Thoracic aorta (tissue), 2 donors: ENCODE measurements at regions not wholly inside any gene's neighbourhood (a gene's known extent, or its start where the extent isn't known, plus 50 kb on each side); places are given as distances from the start of the nearest gene placed in this dataset.
A peak's percentile ranks its signal among the peaks of the same experiment; 100 is the strongest.
"Not testable (repeated sequence)": the region's sequence is repeated elsewhere in the genome, so short reads cannot be mapped to it uniquely, and the experiment has no call there.

Experiments
- ATAC-seq: fragments of 150-250 bp; one replicate; pipeline ENCODE4 v1.8.0; 2017; ENCODE audit warnings: low read depth; ENCODE audit not compliant: insufficient number of reproducible peaks, low FRiP score
- DNase-seq: peaks from one replicate; pipeline ENCODE4 v3.0.0-alpha.2; 2020; ENCODE audit warnings: low spot score
- H3K27ac ChIP-seq, 2 donors: fragments of 200-600 bp; sonication (generic); 1 replicate in 1 of 2; 2 replicates in 1 of 2; pipeline ENCODE4 v1.5.1; 2016; ENCODE audit warnings: mild to moderate bottlenecking in 2 of 2, moderate library complexity in 2 of 2
- H3K27me3 ChIP-seq: fragments of 200-600 bp; sonication (generic); replicated peaks from 2 replicates; pipeline ENCODE4 v1.6.0; 2016; ENCODE audit warnings: mild to moderate bottlenecking; ENCODE audit not compliant: insufficient read depth
- H3K36me3 ChIP-seq: fragments of 200-600 bp; sonication (generic); one replicate; pipeline ENCODE4 v1.5.1; 2016
- H3K4me1 ChIP-seq, 2 donors: fragments of 200-600 bp; sonication (generic); 1 replicate in 1 of 2; 2 replicates in 1 of 2; pipeline versions ENCODE4 v1.5.1 to v1.6.0; 2016; ENCODE audit warnings: low read depth in 2 of 2, mild to moderate bottlenecking in 1 of 2; ENCODE audit not compliant: control insufficient read depth in 1 of 2
- H3K4me3 ChIP-seq: fragments of 200-600 bp; sonication (generic); 2 replicates; pipeline ENCODE4 v1.5.1; 2016; ENCODE audit warnings: mild to moderate bottlenecking
- H3K9me3 ChIP-seq: fragments of 200-600 bp; sonication (generic); 2 replicates; pipeline ENCODE4 v1.5.1; 2016
- CTCF ChIP-seq: fragments of 200-600 bp; sonication (generic); IDR thresholded peaks from one replicate; pipeline ENCODE4 v1.5.1; 2019; ENCODE audit warnings: antibody characterized with exemption

GRCh38 chr3:193963808-193964516, 172.0 kb upstream of the HES1 start:
- ATAC-seq, result no peak
- H3K4me1 ChIP-seq, result no peaks in the 10 kb centered on the region
- no peaks in the 10 kb centered on the region for H3K9me3 ChIP-seq
- no peak for TF ChIP-seq CTCF
- no peak overlapping the region for H3K4me3 ChIP-seq
- no peak overlapping the region for H3K27ac ChIP-seq
- no peaks in the 10 kb centered on the region for H3K27me3 ChIP-seq
- DNase-seq, result no peak
- H3K36me3 ChIP-seq, result no peaks in the 10 kb centered on the region

- DNase-seq, result no peak
- Histone ChIP-seq H3K27ac (no peak overlapping the region), H3K27me3 (no peaks in the 10 kb centered on the region), H3K4me1 (no peaks in the 10 kb centered on the region), H3K4me3 (no peak overlapping the region), H3K36me3 (no peaks in the 10 kb centered on the region), H3K9me3 (no peaks in the 10 kb centered on the region)
- TF ChIP-seq CTCF, result no peak
- ATAC-seq, result no peak
Measured at GRCh38 chr3:193964517-193964880, 171.4 kb upstream of the HES1 start.

GRCh38 chr3:193968380-193968974, 167.5 kb upstream of the HES1 start:
- Histone ChIP-seq H3K36me3 (no peaks in the 10 kb centered on the region), H3K9me3 (no peaks in the 10 kb centered on the region), H3K4me1 (no peaks in the 10 kb centered on the region), H3K4me3 (no peak overlapping the region), H3K27ac (no peak overlapping the region), H3K27me3 (no peaks in the 10 kb centered on the region)
- ATAC-seq (no peak), DNase-seq (no peak)
- TF ChIP-seq CTCF, result no peak

GRCh38 chr3:193970131-193970772, 165.7 kb upstream of the HES1 start:
- not testable (repeated sequence) for ATAC-seq, H3K36me3 ChIP-seq, H3K9me3 ChIP-seq, H3K27ac ChIP-seq, H3K4me1 ChIP-seq, H3K4me3 ChIP-seq, DNase-seq, H3K27me3 ChIP-seq
- peak; percentile 39 for TF ChIP-seq CTCF

- no peaks in the 10 kb centered on the region for H3K9me3 ChIP-seq
- no peak for TF ChIP-seq CTCF
- no peak overlapping the region for H3K27ac ChIP-seq
- no peak for ATAC-seq
- H3K36me3 ChIP-seq, result no peaks in the 10 kb centered on the region
- no peaks in the 10 kb centered on the region for H3K27me3 ChIP-seq
- H3K4me3 ChIP-seq, result no peak overlapping the region
- no peak for DNase-seq
- H3K4me1 ChIP-seq, result no peaks in the 10 kb centered on the region
Measured at GRCh38 chr3:193970773-193971206, 165.2 kb upstream of the HES1 start.
